ENCODE measurements at regions not wholly inside any gene's neighbourhood (a gene's known extent, or its start where the extent isn't known, plus 50 kb on each side); places are given as distances from the start of the nearest gene placed in this dataset.

- no peak for TF ChIP-seq CTCF (IDR thresholded peaks at IDR 0.05)
- TF ChIP-seq EZH2 (IDR thresholded peaks at IDR 0.05; ENCODE audit: borderline replicate concordance, insufficient read depth, low read depth, low read length, poor library complexity, severe bottlenecking), result no peak
These were observed 51.3 kb upstream of the GRIA1 start for GRCh38 chr5:153439130-153439529.
